Neural cell (in vitro differentiated cells): ENCODE measurements at regions not wholly inside any gene's neighbourhood (a gene's known extent, or its start where the extent isn't known, plus 50 kb on each side); places are given as distances from the start of the nearest gene placed in this dataset.

Experiments used
- H2AFZ ChIP-seq: fragments of 200-600, 300-800 bp; sonication (generic), shearing (Covaris generic); 2 replicates; pipeline ENCODE4 v1.6.0; 2014; ENCODE audit warnings: low read depth, mild to moderate bottlenecking, antibody characterized with exemption, low read length, moderate library complexity
- H3F3A ChIP-seq: fragments of 200-600 bp; shearing (Covaris generic); 2 replicates; pipeline ENCODE4 v1.6.1; 2016; ENCODE audit warnings: mild to moderate bottlenecking, moderate library complexity, mixed read lengths, antibody characterized with exemption, low read length; ENCODE audit not compliant: insufficient read depth, poor library complexity, severe bottlenecking
- H3K27ac ChIP-seq: fragments of 200-600, 300-800 bp; sonication (generic), shearing (Covaris generic); 2 replicates; pipeline ENCODE4 v1.5.1; 2014; ENCODE audit warnings: mild to moderate bottlenecking, low read length, moderate library complexity
- H3K27me3 ChIP-seq: fragments of 300-800, 200-600 bp; sonication (generic), shearing (Covaris generic); 2 replicates; pipeline ENCODE4 v1.6.0; 2014; ENCODE audit warnings: mild to moderate bottlenecking, low read depth, low read length, moderate library complexity; ENCODE audit not compliant: insufficient read depth
- H3K36me3 ChIP-seq: fragments of 300-800, 200-600 bp; sonication (generic), shearing (Covaris generic); 2 replicates; pipeline ENCODE4 v1.5.1; 2014; ENCODE audit warnings: mild to moderate bottlenecking, antibody characterized with exemption, low read length, moderate library complexity; ENCODE audit not compliant: insufficient read depth
- H3K4me2 ChIP-seq: fragments of 300-800, 200-600 bp; sonication (generic), shearing (Covaris generic); 2 replicates; pipeline ENCODE4 v1.6.0; 2014; ENCODE audit warnings: mild to moderate bottlenecking, low read length
- H3K4me3 ChIP-seq: fragments of 300-800, 200-600 bp; sonication (generic), shearing (Covaris generic); 2 replicates; pipeline ENCODE4 v1.5.1; 2014; ENCODE audit warnings: mild to moderate bottlenecking, low read length, moderate library complexity
- H3K79me2 ChIP-seq: fragments of 200-600 bp; shearing (Covaris generic); replicated peaks from 2 replicates; pipeline ENCODE4 v1.6.0; 2014; ENCODE audit warnings: mild to moderate bottlenecking, low read length, moderate library complexity; ENCODE audit not compliant: insufficient read depth
- H3K9ac ChIP-seq: fragments of 300-800, 200-600 bp; sonication (generic), shearing (Covaris generic); 2 replicates; pipeline ENCODE4 v1.6.1; 2016; ENCODE audit warnings: mild to moderate bottlenecking, low read length, mixed read lengths
- H3K9me2 ChIP-seq: fragments of 200-600 bp; shearing (Covaris generic); 2 replicates; pipeline ENCODE4 v1.6.1; 2016; ENCODE audit warnings: mild to moderate bottlenecking, low read length, mixed read lengths; ENCODE audit not compliant: insufficient read depth
- H3K9me3 ChIP-seq: fragments of 200-600, 300-800 bp; sonication (generic), shearing (Covaris generic); 2 replicates; pipeline ENCODE4 v1.6.1; 2016; ENCODE audit warnings: mild to moderate bottlenecking, mixed run types, low read length, moderate library complexity, mixed read lengths
- H4K20me1 ChIP-seq: fragments of 200-600 bp; shearing (Covaris generic); 2 replicates; pipeline ENCODE4 v1.6.1; 2016; ENCODE audit warnings: mild to moderate bottlenecking, mixed run types; ENCODE audit not compliant: insufficient read depth
- EP300 ChIP-seq: fragments of 450-650 bp; conservative IDR thresholded peaks from 2 replicates; pipeline ENCODE4 v1.6.1; 2014; ENCODE audit warnings: antibody characterized with exemption, mild to moderate bottlenecking, moderate library complexity; ENCODE audit not compliant: poor library complexity, severe bottlenecking
- EZH2 ChIP-seq: fragments of 200-600, 300-800 bp; shearing (Covaris generic), sonication (generic); IDR thresholded peaks from 2 replicates; pipeline ENCODE4 v1.6.1; 2014; ENCODE audit warnings: antibody characterized with exemption, low read length, borderline replicate concordance, mild to moderate bottlenecking; ENCODE audit not compliant: insufficient read depth, poor library complexity, severe bottlenecking
- MXI1 ChIP-seq: fragments of 450-650 bp; conservative IDR thresholded peaks from 2 replicates; pipeline ENCODE4 v1.6.1; 2014; ENCODE audit warnings: antibody characterized with exemption, mild to moderate bottlenecking; ENCODE audit not compliant: poor library complexity, severe bottlenecking
- POLR2AphosphoS5 ChIP-seq: IDR thresholded peaks from 2 replicates; pipeline ENCODE4 v1.6.1; 2012
- RAD21 ChIP-seq: fragments of 450-650 bp; conservative IDR thresholded peaks from 2 replicates; pipeline ENCODE4 v1.6.1; 2014; ENCODE audit warnings: antibody characterized with exemption, mild to moderate bottlenecking, moderate library complexity
- REST ChIP-seq: IDR thresholded peaks from 2 replicates; pipeline ENCODE4 v1.6.1; 2012; ENCODE audit warnings: borderline replicate concordance
- SMC3 ChIP-seq: fragments of 450-650 bp; conservative IDR thresholded peaks from 2 replicates; pipeline ENCODE4 v1.6.1; 2014; ENCODE audit warnings: antibody characterized with exemption, mild to moderate bottlenecking, moderate library complexity; ENCODE audit not compliant: poor library complexity
- TAF1 ChIP-seq: IDR thresholded peaks from 2 replicates; pipeline ENCODE4 v1.6.1; 2012; ENCODE audit warnings: low read depth
- TF ChIP-seq, protein P1 (sequence below): fragments of 450-650 bp; IDR thresholded peaks from 2 replicates; pipeline ENCODE4 v1.5.1; 2014; ENCODE audit warnings: antibody characterized with exemption, mild to moderate bottlenecking, moderate library complexity; ENCODE audit not compliant: poor library complexity, severe bottlenecking

GRCh38 chr14:38794677-38795076 lies 308.4 kb downstream of the SEC23A start:
- no peak overlapping the region for H3K9ac ChIP-seq
- TF ChIP-seq SMC3, result no peak
- TF ChIP-seq RAD21, result no peak
- TF ChIP-seq EZH2, result no peak
- TF ChIP-seq MXI1, result no peak
- TF ChIP-seq TAF1, result no peak
- TF ChIP-seq REST, result no peak
- TF ChIP-seq, protein P1, sequence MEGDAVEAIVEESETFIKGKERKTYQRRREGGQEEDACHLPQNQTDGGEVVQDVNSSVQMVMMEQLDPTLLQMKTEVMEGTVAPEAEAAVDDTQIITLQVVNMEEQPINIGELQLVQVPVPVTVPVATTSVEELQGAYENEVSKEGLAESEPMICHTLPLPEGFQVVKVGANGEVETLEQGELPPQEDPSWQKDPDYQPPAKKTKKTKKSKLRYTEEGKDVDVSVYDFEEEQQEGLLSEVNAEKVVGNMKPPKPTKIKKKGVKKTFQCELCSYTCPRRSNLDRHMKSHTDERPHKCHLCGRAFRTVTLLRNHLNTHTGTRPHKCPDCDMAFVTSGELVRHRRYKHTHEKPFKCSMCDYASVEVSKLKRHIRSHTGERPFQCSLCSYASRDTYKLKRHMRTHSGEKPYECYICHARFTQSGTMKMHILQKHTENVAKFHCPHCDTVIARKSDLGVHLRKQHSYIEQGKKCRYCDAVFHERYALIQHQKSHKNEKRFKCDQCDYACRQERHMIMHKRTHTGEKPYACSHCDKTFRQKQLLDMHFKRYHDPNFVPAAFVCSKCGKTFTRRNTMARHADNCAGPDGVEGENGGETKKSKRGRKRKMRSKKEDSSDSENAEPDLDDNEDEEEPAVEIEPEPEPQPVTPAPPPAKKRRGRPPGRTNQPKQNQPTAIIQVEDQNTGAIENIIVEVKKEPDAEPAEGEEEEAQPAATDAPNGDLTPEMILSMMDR, result no peak
- TF ChIP-seq POLR2AphosphoS5, result no peak
- no peak for TF ChIP-seq EP300
- no peak overlapping the region for H3K27ac ChIP-seq
- H3F3A ChIP-seq, result no peaks in the 10 kb centered on the region
- no peaks in the 10 kb centered on the region for H3K36me3 ChIP-seq
- H2AFZ ChIP-seq, result no peak overlapping the region
- no peaks in the 10 kb centered on the region for H3K9me2 ChIP-seq
- no peaks in the 10 kb centered on the region for H3K79me2 ChIP-seq
- H3K9me3 ChIP-seq, result no peaks in the 10 kb centered on the region
- H3K4me3 ChIP-seq, result no peak overlapping the region
- H3K27me3 ChIP-seq, result no peaks in the 10 kb centered on the region
- no peaks in the 10 kb centered on the region for H4K20me1 ChIP-seq
- no peak overlapping the region for H3K4me2 ChIP-seq

DNA sequence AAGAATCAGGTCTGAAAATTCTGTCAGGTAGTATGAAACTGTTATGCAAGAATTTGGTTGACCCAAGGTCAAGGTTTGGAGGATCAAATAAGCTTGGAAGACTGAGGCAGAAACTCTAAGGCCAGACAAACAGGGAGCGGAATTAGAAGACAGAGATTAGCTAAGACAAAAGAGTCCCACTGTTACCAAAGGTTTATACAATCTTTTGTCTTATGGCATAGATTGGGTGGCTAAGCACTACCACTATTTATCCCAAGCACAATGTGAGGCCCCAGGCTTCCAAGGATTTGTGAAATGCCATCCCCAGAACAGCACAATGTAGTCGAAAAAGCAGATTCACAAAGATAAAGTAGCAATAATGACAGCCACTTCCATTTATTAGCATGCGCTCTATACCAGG lies 311.2 kb downstream of the SEC23A start:
- Histone ChIP-seq H3K4me2 (no peak overlapping the region), H4K20me1 (no peaks in the 10 kb centered on the region), H3K9me2 (no peaks in the 10 kb centered on the region), H2AFZ (no peak overlapping the region), H3K27me3 (no peaks in the 10 kb centered on the region), H3F3A (no peaks in the 10 kb centered on the region), H3K9me3 (no peaks in the 10 kb centered on the region), H3K36me3 (no peaks in the 10 kb centered on the region), H3K4me3 (no peak overlapping the region), H3K27ac (no peak overlapping the region), H3K79me2 (no peaks in the 10 kb centered on the region), H3K9ac (no peak overlapping the region)
- TF ChIP-seq MXI1, result no peak
- no peak for TF ChIP-seq TAF1
- TF ChIP-seq RAD21, result no peak
- TF ChIP-seq SMC3, result no peak
- no peak for TF ChIP-seq REST
- TF ChIP-seq EP300, result no peak
